ENCODE measurements at regions not wholly inside any gene's neighbourhood (a gene's known extent, or its start where the extent isn't known, plus 50 kb on each side); places are given as distances from the start of the nearest gene placed in this dataset.
A peak's percentile ranks its signal among the peaks of the same experiment; 100 is the strongest.

DNA sequence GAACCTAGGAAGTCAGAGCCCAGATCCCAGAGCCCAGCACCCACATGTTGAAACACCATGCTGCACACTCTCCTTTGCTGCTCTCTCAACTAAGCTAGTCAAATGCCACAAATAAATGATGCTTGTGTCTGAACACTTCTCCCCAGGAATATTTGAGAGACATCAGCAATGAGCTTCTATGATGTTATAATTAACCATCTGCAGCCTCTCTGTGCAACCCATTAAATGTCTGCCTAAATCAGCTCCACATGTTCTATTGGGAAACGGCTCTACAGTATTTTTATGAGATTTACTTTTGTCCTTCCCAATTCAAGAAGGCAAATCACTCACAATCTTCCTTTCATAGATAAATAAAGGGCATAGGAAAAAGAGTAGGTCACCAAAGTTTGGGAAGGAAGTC lies 266.8 kb upstream of the PARD3B start:
- no peak for DNase-seq

DNA sequence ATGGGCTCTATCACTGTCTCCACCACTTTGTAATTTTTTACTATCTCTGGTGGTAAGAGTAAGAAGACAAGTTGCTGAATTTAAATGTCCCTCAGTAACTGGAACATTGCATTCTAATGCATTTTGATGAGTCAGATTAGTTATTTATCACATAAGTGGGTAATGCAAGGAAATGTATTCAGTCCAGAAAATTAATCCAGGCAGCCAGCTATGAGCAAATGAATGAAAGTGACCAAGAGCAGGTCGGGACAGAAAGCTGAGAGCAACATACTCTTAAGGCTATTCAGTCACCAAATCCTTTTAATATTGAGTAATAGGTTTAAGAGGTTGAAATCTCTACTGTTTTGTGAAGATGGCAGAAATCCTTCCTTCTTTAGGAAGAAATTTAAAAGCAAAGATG lies 265.5 kb upstream of the PARD3B start:
- no peak for DNase-seq

DNA sequence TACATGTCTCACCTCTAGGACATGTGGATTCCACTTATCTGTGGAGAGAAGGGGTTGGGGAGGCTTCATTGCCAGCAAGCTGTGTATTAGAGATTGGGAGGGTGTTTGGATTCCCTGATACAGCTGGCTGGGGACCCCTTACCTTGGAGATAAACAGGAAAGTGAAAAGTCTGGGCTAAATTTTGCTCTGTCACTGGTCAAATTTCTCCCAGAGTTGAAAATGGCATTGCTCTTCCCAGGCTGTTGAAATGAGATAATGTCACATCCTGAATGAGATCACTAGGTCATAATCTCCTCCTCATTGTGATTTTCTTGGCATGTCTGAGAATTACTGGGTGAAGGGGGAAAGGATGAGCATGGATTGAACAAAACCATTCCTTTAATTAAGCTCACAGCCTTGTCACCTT lies 265.0 kb upstream of the PARD3B start:
- DNase-seq = no peak

DNA sequence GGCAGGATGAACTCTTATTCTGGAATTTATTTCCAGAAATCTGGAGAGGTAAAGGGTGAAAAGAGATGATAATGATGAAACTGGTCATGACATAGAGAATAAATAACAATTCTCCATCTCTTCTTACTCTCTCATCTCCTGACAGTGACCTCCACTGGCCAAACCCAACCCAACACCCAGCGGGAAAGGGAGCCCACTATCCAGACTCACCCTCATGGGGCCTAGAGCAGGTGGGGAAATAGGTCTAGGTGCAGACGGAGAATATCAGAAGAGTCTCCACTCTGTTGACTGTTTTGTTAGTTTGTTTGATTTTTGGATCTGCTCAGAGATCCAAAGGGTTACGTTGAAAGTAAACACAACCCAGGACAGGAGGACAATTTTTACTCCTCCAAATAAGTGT lies 263.2 kb upstream of the PARD3B start:
- DNase-seq = no peak

DNA sequence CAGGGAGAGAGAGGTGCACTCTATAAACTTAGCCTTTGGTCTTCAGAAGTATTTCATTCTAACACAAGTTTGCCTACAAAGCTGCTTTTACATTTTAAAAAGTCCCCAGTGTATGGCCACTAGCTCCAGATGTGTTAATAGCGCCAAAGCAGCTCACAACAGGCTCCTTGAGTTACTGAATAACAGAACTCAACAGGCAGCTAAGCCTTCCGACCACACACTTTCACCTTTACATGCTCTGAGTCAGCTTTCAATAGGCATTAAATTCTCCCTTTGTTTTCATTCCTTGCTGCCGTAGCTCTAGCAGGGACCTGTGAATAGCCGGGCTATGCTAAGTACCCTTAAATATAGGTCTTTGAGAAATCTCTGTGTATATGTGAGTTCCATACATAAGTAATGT lies 262.8 kb upstream of the PARD3B start:
- no peak for DNase-seq

DNA sequence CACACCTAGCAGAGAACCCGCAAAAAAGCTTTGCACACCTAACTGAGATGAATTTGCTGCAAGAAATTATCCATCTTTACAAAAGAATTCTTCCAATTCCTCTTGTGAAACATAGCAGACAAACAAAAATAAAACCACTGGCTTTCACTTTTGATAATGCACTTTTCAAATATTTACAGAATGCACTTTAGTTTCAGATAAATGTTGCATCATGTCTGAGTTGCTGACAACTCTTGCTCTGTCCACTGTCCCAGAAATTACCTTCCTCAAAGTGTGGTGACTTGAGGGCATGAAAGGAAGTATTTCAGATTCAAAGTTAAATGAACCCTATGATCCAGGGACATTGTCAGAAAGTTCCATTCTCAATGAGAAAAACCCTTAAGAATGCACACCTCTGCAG lies 256.2 kb upstream of the PARD3B start:
- no peak for DNase-seq

DNA sequence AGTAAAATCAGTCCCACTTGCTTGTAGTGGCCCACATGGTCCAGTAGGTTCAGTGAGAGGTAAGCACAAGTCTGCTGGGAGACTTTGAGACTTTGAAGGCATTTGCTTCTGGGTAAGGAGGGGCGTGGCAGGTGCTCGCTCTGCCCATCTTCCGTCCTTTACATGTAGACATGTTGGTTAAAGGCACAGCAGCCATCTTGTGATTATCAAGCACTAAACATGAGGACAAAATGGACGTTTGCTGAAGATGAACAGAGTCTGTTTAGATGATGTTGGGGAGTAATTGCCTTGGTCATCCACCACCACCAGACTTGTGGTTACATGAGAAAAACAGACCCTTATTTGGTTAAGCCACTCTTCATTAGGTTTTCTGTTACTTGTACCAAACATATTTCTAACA lies 252.8 kb upstream of the PARD3B start:
- no peak for DNase-seq

DNA sequence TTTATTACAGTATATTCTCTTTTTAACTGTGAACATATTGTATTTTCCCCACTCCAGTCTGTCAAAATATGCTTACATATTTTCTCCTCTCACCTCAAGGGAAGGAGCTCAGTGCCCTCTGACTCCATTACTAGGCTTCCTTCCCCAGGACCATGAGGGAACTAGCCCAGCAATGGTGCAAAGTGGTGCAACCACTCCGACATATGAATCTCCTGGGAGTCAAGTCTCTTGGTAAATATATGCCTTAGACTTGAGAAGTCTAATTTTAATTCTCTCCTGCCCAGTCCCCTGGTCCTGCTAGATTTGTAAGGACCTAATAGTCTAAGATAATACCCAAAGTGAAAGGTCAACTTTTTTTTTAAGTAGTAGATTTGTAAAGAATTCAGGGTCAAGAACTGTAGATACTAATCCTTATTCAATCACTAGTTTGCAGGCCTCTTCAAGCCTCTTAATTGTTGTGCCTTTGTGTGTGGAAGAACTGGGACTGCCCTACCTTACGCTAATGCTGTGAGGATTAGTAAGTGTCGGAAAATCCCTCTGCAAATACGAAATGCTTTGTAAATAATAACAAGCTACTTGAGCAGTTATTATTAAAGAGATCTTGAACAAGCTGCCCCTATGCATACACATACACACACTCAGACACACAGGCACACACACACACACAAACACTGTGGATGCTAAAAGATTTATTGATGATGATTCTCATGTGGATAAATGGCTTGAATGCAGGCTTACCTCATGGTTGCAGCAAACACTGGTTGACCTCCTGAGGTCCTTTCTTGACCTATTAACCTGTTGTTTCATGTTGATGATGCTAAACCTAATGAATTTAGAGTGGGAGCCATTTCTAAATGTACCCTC lies 251.2 kb upstream of the PARD3B start:
- DNase-seq = no peak

DNA sequence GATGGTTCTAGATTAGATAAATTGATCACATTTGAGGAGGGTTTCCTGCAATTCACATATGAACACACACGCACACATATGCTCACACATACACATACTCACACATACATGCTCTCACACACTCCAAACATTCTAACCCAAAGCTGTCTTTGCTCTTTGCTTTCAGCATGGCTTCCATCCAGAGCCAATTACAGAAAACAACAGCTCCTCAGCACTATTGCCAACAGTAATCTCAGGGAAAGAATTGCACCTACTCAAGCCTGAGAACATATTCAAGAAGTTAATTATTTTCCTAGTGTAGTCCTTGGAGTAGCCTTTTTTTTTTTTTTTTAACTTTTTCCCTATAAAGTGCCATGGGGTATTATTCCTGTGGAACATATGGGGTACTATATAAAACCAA lies 246.9 kb upstream of the PARD3B start:
- no peak for DNase-seq

DNA sequence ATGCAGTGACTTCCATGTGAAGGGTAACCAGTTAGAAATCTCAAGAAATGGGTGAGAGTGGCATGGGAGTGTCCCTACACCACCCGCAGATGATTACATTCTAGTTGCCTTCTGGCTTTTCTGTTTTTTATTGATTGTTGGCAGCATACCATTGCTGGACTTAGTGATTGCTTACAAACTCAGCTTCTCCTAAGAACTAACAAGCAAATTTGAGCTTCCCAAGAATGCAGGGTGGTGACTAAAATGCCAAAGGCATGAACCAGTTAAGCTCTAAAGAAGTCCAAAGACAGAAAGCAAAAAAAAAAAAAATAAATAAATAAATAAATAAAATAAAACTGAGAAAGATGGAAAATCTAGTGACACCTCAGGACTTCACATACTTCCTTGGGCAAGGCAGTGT lies 245.5 kb upstream of the PARD3B start:
- DNase-seq = no peak

DNA sequence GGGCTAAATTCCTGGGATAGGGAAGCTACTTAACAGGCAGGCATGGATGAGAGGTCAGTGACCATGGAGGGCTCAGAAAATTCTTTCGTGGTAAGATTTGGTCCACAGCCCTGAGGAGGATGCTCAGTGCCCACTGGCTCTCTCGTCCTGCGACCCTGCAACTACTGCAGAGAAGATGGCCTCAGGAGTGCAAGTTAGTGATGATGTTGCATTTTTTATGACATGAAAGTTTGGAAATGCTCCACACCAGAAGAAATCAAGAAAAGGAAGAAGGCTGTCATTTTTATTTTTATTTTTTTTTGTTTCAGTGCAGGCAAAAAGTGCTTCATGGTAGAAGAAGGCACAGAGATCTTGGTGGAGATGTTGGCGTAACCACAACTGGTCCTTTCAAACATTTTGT lies 238.6 kb upstream of the PARD3B start:
- DNase-seq = no peak

DNA sequence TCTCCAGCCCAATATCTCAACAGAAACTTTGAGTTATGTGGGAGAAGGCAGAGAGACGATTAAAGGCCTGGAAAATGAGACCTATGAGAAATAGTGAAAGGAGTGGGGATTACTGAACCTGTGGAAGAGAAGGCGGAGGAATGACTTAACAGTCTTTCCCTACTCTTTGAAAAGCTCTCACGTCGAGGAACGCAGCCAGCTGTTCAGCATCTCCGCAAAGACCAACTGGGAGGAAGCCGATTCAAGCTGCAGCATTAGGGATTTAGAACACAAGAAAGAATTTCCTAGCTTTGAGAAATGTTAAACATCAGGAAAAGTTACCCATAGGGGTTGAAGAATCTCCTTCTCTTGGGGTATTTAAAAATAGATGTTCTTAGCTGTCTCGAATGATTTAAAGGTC lies 233.2 kb upstream of the PARD3B start:
- no peak for DNase-seq

DNA sequence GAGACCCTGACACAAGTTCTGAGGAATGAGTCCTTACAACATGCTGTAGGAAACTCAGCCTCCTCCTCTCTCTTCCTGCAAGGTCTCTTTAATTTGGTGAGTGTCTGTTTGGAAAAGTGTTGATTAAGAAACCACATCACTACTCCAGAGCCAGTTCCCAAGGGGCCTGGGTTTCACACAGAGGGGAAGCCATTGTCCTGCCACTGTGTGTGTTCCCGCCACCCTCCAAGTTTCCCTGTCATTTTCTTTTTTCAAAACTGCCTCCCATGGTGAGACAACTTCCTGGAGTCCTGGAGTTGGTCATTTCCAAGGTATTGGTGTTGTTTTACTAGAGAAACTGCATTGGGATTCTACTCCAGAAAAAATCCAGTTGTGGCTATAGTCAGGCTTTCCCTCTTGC lies 232.0 kb upstream of the PARD3B start:
- no peak for DNase-seq

DNA sequence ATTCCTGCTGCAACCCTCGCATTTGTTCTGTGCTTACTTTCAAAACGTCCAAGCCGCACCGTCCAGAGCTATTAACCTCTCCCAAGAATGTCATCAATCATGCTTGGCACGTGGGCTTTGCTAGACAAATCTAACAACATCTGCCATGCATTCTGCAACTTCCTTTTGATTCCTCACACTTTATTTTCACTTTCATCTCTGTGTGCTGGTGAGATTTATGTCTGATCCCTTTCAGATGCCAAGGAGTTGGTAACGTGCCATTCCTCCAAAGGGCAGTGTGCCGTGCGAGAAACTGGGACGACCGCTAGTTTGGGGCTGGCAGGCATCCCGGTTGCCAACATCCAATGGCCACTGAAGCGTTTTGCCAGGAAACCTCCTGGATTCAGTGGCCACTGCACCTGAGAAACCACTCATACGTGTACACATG lies 230.0 kb upstream of the PARD3B start:
- DNase-seq = no peak

DNA sequence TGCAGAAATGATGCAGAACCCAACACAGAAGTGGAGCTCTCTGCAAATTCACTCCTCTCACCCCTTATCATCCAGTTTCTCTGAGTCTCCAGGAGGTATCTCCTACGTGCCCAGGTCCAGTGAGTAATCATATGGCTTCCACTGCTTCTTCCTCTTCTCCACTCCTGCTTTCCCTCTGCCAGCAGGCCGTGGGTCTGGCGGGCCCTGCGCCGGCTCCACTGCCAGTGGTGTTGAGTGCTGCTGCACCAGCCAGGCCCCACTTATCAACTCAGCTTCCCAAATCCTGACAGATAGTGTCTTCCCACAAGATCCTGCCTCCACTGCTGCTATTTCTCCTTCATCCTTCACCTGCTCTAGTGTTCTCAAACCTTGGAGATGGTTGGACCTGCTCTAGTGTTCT lies 227.6 kb upstream of the PARD3B start:
- no peak for DNase-seq

DNA sequence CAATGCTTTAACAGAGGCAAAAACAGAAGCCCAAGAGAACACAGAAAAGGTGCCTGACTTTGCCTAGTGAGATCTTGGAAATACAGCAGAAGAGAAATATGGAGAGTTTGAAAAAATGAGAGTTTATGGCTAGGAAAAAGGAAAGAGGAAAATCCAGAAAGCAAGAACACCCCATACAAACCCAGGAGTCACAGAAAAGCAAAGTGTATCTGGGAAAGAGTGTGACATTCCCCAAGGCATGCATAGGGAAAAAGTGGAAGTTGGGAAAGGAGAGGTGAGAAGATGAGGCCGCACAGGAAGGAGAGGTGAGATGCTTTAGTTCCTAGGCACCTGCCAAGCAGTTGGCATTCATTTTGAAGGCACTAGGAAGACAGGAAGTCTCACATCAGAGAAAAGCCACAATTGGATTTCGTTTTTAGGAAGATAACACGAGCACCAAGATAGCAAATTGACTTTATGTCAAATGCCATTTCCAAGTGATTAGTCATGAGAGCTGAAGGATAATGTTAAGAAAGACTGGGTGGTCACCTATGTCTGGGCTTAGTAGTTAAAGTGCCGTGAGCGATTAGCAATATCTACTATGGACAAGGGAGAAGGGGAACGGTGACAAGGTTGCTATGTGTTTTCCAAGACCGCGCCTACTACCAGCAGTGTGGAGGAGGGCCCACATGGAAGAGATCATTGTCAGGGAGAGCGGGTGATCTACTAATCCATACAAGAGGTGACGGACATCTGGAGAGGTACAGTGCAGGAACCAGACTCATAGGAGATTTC lies 224.1 kb upstream of the PARD3B start:
- DNase-seq = no peak

DNA sequence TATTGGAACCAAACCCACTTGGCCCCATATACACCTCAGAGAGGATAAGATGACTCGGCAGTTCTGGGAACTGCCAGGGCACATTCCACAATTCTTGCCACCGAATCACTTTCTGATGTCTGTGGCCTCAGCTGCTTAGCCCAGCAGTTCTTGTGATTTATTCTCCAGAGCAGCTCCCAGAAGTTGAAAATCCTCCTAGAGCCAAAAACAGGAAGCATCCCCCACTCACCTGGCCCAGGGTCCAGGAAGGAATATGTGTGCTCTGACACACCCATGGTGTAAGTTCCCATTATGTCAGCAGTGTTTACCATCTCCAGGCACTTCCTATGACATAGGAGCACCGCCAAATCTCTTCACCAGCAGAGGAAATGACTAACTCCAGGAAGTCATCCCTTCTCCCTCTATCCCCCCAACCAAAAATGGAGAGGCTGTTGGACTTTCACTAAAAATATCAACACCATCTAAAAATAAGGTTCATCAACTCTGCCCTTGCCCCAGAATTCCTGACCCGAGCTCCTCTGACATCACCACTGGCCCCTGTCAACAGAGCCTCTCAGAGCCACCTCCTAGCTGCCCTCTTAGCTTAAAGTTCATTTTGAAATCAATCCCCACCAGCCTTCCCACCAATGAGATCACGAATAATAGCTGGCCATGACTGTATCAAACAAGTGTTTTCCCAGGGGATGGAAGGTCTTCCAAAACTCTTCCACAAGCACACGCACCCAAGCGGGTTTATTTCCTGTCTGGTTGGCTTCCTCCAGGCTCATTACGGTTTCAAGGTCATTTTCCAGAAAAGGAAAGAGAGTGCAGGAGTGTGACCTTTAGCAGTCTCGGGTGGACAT lies 223.1 kb upstream of the PARD3B start:
- DNase-seq = no peak

DNA sequence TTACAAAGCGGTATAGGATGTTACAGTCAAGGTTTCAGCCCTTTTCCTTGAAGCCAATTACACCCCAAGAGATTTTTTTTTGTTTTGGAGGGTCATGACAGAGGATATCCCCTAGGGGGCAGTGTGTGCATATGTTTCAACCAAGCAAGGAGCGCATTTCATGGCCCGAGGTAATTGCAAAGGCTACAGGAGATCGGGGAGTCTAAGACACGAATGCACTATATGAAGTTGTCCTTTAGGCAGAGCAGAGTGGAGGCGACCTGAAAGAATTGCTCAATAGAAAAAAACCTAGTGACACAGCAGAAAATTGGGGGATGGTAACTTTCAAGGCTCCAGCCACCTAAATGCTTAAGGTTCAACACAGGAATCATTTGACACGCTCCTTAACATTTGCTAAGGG lies 219.8 kb upstream of the PARD3B start:
- peak in 2 of 4 experiments; percentile 6 to 14 for DNase-seq

DNA sequence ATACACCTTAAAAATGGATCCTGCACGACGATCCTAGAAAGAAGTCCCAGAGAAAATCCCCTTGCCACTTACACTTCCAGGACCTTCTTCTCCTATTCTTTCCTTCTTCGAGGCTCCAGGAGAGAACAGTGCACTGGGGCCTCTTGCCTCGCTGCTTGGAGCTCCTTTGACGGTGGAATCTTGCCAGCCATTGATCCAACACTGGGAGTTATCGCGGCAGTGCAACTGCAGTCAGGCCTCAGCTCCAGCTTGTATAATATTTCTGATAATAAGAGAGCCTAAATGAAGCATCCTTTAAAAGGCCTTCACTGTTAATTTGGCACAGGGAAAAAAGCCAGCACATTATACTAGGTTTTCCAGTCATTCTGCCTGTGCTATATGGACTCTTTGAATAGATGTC lies 216.9 kb upstream of the PARD3B start:
- no peak for DNase-seq

DNA sequence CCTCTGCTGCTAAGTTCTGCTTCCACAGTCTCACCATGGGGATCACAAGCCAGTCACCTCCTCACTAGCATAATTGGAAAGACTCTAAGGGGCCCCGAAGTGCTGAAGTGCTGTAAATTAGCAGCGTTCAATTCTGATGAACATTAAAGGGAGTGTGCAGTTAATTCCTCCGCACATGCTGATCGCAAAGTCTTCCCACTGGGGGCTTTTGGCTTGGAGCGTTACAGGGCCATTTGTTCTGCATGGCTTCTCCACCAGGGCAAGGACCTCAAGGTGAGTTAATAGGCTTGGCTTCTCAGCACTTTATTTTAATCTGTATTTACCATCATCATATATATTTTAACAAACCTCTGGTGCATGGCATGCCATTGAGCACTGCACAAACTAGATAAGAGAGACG lies 216.3 kb upstream of the PARD3B start:
- no peak for DNase-seq

DNA sequence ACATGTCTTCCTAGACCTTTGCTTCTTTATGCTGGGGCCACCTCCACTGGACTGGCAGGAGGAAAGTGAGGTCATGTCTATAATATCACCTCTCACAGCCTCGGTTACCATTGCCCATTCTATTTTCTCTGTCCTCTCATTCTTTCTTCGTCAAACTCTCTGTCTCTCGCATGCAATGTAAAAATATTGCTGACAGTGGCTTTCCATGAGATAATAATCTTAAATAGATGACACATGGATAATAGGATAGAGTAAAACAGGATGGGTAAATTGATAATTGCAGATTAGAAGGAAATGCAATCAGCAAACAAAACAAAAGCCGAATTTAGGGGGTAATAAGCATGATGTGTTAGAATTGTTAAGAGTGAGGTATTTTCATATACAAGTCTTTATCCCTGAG lies 215.7 kb upstream of the PARD3B start:
- DNase-seq = no peak

DNA sequence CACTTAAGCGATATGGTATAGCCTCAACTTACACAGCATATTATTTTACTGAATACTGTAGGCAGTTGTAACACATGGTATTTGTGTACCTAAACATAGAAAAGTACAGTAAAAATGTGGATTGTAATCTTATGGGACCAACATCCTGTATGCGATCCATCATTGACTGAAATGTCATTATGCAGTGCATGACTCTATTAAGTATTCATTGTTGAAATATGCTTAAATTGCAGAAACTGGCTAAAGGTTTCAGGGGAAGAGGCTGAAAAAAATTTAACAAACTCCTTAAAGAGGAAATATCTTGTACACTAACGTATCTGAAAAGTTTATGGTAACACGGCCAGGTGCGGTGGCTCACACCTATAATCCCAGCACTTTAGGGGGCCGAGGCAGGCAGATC lies 214.1 kb upstream of the PARD3B start:
- DNase-seq = no peak

DNA sequence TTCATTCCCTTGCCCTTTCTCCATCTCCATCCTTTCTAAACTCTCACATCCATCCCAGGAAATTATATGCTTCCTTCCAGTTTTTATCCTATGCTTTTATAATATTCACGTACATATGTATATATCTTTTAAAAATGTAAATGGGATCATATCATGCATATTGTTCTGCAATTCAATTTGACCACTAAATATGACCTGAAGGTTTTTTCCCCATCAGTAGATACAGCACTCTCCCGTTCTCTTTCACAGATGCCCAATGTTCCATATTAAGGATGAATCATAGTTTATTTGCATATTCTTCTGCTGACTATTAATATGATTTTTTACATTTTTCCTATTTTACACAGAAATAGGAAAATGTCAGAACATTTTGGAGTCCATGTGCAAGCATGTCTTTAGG lies 213.3 kb upstream of the PARD3B start:
- DNase-seq = no peak

DNA sequence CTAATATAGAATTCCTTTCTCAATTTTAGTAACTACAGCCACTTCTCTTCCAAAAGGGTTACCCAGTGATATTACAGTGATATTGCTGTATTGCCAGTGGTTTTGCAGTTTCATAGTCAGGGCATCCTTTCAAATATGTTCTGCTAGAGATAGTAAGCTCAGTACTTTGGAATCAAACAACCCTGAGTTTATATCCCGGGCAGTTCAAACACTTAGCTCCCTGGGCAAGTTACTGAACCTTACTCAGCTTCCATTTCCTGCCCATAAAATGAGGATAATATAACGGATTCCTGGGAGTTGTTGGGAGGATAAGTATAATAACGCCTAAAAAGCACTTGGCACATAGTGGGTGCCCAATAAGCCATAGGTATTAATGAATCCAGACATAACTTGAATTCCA lies 212.6 kb upstream of the PARD3B start:
- DNase-seq = no peak

Data from activated CD4-positive, CD25-positive, alpha-beta regulatory T cell (primary cell).